GM18951 (cell line): ENCODE measurements at regions not wholly inside any gene's neighbourhood (a gene's known extent, or its start where the extent isn't known, plus 50 kb on each side); places are given as distances from the start of the nearest gene placed in this dataset.

ENCODE experiments used
- POLR2A ChIP-seq: IDR thresholded peaks from 4 replicates; pipeline ENCODE4 v1.6.1; 2011; ENCODE audit warnings: mild to moderate bottlenecking; ENCODE audit not compliant: insufficient read length, insufficient read depth; ENCODE audit errors: extremely low read depth
- in situ Hi-C: fragments of 300-500 bp; cut with MboI; formaldehyde crosslinking; loops from one replicate; pipeline ENCODE4 v1.12.0; 2022; ENCODE audit warnings: low sequenced_read_pairs, mixed read lengths, inconsistent platforms; ENCODE audit not compliant: unreplicated experiment

GRCh38 chr20:60641879-60642447 is 610.1 kb upstream of the CDH4 start:
- in situ Hi-C loops: no loop called here
- TF ChIP-seq POLR2A: no peak

GRCh38 chr20:60642541-60642940 is 609.5 kb upstream of the CDH4 start:
- TF ChIP-seq POLR2A: no peak
- in situ Hi-C loops: no loop called here

GRCh38 chr20:60648556-60648955 is 603.5 kb upstream of the CDH4 start:
- in situ Hi-C loops: no loop called here
- TF ChIP-seq POLR2A: no peak

- in situ Hi-C loops: no loop called here
- no peak for TF ChIP-seq POLR2A
Observed at GRCh38 chr20:60649541-60649940, 602.5 kb upstream of the CDH4 start.

GRCh38 chr20:60650087-60650486 is 602.0 kb upstream of the CDH4 start:
- no peak for TF ChIP-seq POLR2A
- in situ Hi-C loops: no loop called here

- in situ Hi-C loops: no loop called here
- TF ChIP-seq POLR2A: no peak
Observed at GRCh38 chr20:60652046-60652445, 600.0 kb upstream of the CDH4 start.

GRCh38 chr20:60652615-60653014 is 599.4 kb upstream of the CDH4 start:
- TF ChIP-seq POLR2A: no peak
- in situ Hi-C loops: no loop called here

GRCh38 chr20:60653111-60653845 is 598.8 kb upstream of the CDH4 start:
- in situ Hi-C loops: no loop called here
- TF ChIP-seq POLR2A: no peak

- in situ Hi-C loops: no loop called here
Observed at GRCh38 chr20:60658681-60659080, 593.4 kb upstream of the CDH4 start.

GRCh38 chr20:60659240-60659639 is 592.8 kb upstream of the CDH4 start:
- in situ Hi-C loops: no loop called here
- TF ChIP-seq POLR2A: no peak

More at GRCh38 chr20:60658681-60659080, 593.4 kb upstream of the CDH4 start:
- TF ChIP-seq POLR2A: no peak

GRCh38 chr20:60662307-60662706 is 589.8 kb upstream of the CDH4 start:
- in situ Hi-C loops: no loop called here
- no peak for TF ChIP-seq POLR2A

- in situ Hi-C loops: no loop called here
- no peak for TF ChIP-seq POLR2A
Observed at GRCh38 chr20:60664106-60664505, 588.0 kb upstream of the CDH4 start.

GRCh38 chr20:60667641-60668040 is 584.4 kb upstream of the CDH4 start:
- in situ Hi-C loops: no loop called here
- TF ChIP-seq POLR2A: no peak

GRCh38 chr20:60669211-60669610 is 582.9 kb upstream of the CDH4 start:
- in situ Hi-C loops: no loop called here

More at GRCh38 chr20:60669211-60669610, 582.9 kb upstream of the CDH4 start:
- no peak for TF ChIP-seq POLR2A
